Right cardiac atrium (tissue), 5 donors: ENCODE measurements at regions not wholly inside any gene's neighbourhood (a gene's known extent, or its start where the extent isn't known, plus 50 kb on each side); places are given as distances from the start of the nearest gene placed in this dataset.

Experiments used
- ATAC-seq, 2 donors: fragments of 200-7000 bp; cut with Tn5 transposase; one replicate each; pipeline versions ENCODE4 v1.8.0 to v1.9.1; 2020; ENCODE audit warnings: moderate library complexity in 2 of 2, mild to moderate bottlenecking in 1 of 2
- DNase-seq, 3 donors: peaks; one replicate each; pipeline ENCODE4 v3.0.0-alpha.2; 2020
- H3K27ac ChIP-seq: one replicate; pipeline ENCODE4 v1.5.1; 2013; ENCODE audit warnings: mild to moderate bottlenecking, low read length, control low read depth, moderate library complexity
- H3K27me3 ChIP-seq: one replicate; pipeline ENCODE4 v1.6.1; 2013; ENCODE audit not compliant: control insufficient read depth, insufficient read depth
- H3K4me1 ChIP-seq: one replicate; pipeline ENCODE4 v1.6.1; 2013; ENCODE audit warnings: low read length; ENCODE audit not compliant: control insufficient read depth, insufficient read depth
- H3K4me3 ChIP-seq: one replicate; pipeline ENCODE4 v1.5.1; 2013; ENCODE audit warnings: low read length, control low read depth
- H3K9me3 ChIP-seq: one replicate; pipeline ENCODE4 v1.6.1; 2013; ENCODE audit warnings: low read length; ENCODE audit not compliant: control insufficient read depth
- WGBS: extraction: QIAGEN DNeasy Blood & Tissue Kit; methylation state at CpG from one replicate; pipeline ENCODE4 v1.1.7; 2013; 5-methylcytosine and 5-hydroxymethylcytosine counted together
- intact Hi-C, 4 donors: fragments of 100-400 bp; cut with DNase I; formaldehyde crosslinking; loops; one replicate each; pipeline versions ENCODE4 v1.11.0 to v1.14.0; 2022 to 2023
- donor health status: healthy with polysubstance abuse.
- donor health status: DM: no; HTN: yes; CAD: no.
- donor health status: DM: no; HTN: no; CAD: no.
- donor health status: DM: no; HTN: yes; CAD: no; lungs with severe emphysema.
- donor health status: DM: yes; HTN: yes; CAD: no.

- WGBS = 91% methylated on average over 2 of the region's 2 CpGs
- ATAC-seq = no peak
- DNase-seq = no peak
- intact Hi-C loops = no loop called here
- peaks cover 4% of the 10 kb centered on the region for H3K9me3 ChIP-seq
- no peak overlapping the region for H3K4me3 ChIP-seq
- no peak overlapping the region for H3K27ac ChIP-seq
- H3K4me1 ChIP-seq = no peaks in the 10 kb centered on the region
- no peaks in the 10 kb centered on the region for H3K27me3 ChIP-seq
Observed at GRCh38 chr15:97027772-97028171, 697.3 kb downstream of the NR2F2 start.

- DNase-seq (no peak), ATAC-seq (no peak)
- no peaks in the 10 kb centered on the region for H3K27me3 ChIP-seq
- WGBS = 92% methylated on average over 2 of the region's 2 CpGs
- intact Hi-C loops = no loop called here
- no peak overlapping the region for H3K27ac ChIP-seq
- H3K9me3 ChIP-seq = peaks cover 4% of the 10 kb centered on the region
- no peaks in the 10 kb centered on the region for H3K4me1 ChIP-seq
- no peak overlapping the region for H3K4me3 ChIP-seq
Observed at GRCh38 chr15:97030251-97030650, 699.8 kb downstream of the NR2F2 start.

- DNase-seq (no peak), ATAC-seq (no peak)
- no peak overlapping the region for H3K4me3 ChIP-seq
- no peaks in the 10 kb centered on the region for H3K9me3 ChIP-seq
- intact Hi-C loops = no loop called here
- 54% methylated on average over 3 of the region's 3 CpGs for WGBS
- H3K27me3 ChIP-seq = no peaks in the 10 kb centered on the region
- no peak overlapping the region for H3K27ac ChIP-seq
- no peaks in the 10 kb centered on the region for H3K4me1 ChIP-seq
Observed at GRCh38 chr15:97036301-97036700, 705.8 kb downstream of the NR2F2 start.

GRCh38 chr15:97037080-97037479, 706.6 kb downstream of the NR2F2 start:
- 56% methylated on average over 1 of the region's 1 CpG for WGBS
- intact Hi-C loops = no loop called here
- Histone ChIP-seq H3K4me1 (no peaks in the 10 kb centered on the region), H3K4me3 (no peak overlapping the region), H3K9me3 (no peaks in the 10 kb centered on the region), H3K27ac (no peak overlapping the region), H3K27me3 (no peaks in the 10 kb centered on the region)
- DNase-seq = no peak
- ATAC-seq = no peak

- intact Hi-C loops = no loop called here
- no peak for ATAC-seq
- Histone ChIP-seq H3K27ac (no peak overlapping the region), H3K4me3 (no peak overlapping the region), H3K27me3 (no peaks in the 10 kb centered on the region), H3K9me3 (no peaks in the 10 kb centered on the region), H3K4me1 (no peaks in the 10 kb centered on the region)
- WGBS = 74% methylated on average over 4 of the region's 4 CpGs
- no peak for DNase-seq
Observed at GRCh38 chr15:97045666-97046421, 715.3 kb downstream of the NR2F2 start.

- no peak overlapping the region for H3K4me3 ChIP-seq
- DNase-seq (no peak), ATAC-seq (no peak)
- H3K9me3 ChIP-seq = no peaks in the 10 kb centered on the region
- 77% methylated on average over 3 of the region's 3 CpGs for WGBS
- H3K27ac ChIP-seq = no peak overlapping the region
- no peaks in the 10 kb centered on the region for H3K4me1 ChIP-seq
- H3K27me3 ChIP-seq = no peaks in the 10 kb centered on the region
- intact Hi-C loops = no loop called here
Observed at GRCh38 chr15:97052513-97052912, 722.0 kb downstream of the NR2F2 start.

GRCh38 chr15:97053635-97054034, 723.1 kb downstream of the NR2F2 start:
- H3K27me3 ChIP-seq = no peaks in the 10 kb centered on the region
- intact Hi-C loops = no loop called here
- WGBS = 47% methylated on average over 2 of the region's 2 CpGs
- no peaks in the 10 kb centered on the region for H3K4me1 ChIP-seq
- DNase-seq = no peak
- no peak for ATAC-seq
- H3K4me3 ChIP-seq = no peak overlapping the region
- no peaks in the 10 kb centered on the region for H3K9me3 ChIP-seq
- no peak overlapping the region for H3K27ac ChIP-seq

- Histone ChIP-seq H3K27me3 (no peaks in the 10 kb centered on the region), H3K9me3 (no peaks in the 10 kb centered on the region), H3K27ac (no peak overlapping the region), H3K4me1 (no peaks in the 10 kb centered on the region), H3K4me3 (no peak overlapping the region)
- WGBS = 90% methylated on average over 6 of the region's 6 CpGs
- DNase-seq (no peak), ATAC-seq (no peak)
- intact Hi-C loops = no loop called here
Observed at GRCh38 chr15:97057503-97057902, 727.0 kb downstream of the NR2F2 start.

GRCh38 chr15:97059281-97059680, 728.8 kb downstream of the NR2F2 start:
- WGBS = 78% methylated on average over 5 of the region's 5 CpGs
- H3K4me3 ChIP-seq = no peak overlapping the region
- H3K4me1 ChIP-seq = no peaks in the 10 kb centered on the region
- no peaks in the 10 kb centered on the region for H3K9me3 ChIP-seq
- no peak overlapping the region for H3K27ac ChIP-seq
- ATAC-seq = no peak
- intact Hi-C loops = no loop called here
- no peak for DNase-seq
- no peaks in the 10 kb centered on the region for H3K27me3 ChIP-seq

GRCh38 chr15:97061392-97061791, 730.9 kb downstream of the NR2F2 start:
- no peak overlapping the region for H3K4me3 ChIP-seq
- intact Hi-C loops = no loop called here
- no peak for ATAC-seq
- H3K27me3 ChIP-seq = no peaks in the 10 kb centered on the region
- no peaks in the 10 kb centered on the region for H3K4me1 ChIP-seq
- DNase-seq = no peak
- WGBS = 49% methylated on average over 2 of the region's 2 CpGs
- H3K9me3 ChIP-seq = no peaks in the 10 kb centered on the region
- no peak overlapping the region for H3K27ac ChIP-seq

GRCh38 chr15:97071668-97072067, 741.2 kb downstream of the NR2F2 start:
- H3K4me1 ChIP-seq = no peaks in the 10 kb centered on the region
- no peak for DNase-seq
- no peak for ATAC-seq
- H3K27ac ChIP-seq = no peak overlapping the region
- no peak overlapping the region for H3K4me3 ChIP-seq
- intact Hi-C loops = no loop called here
- WGBS = 81% methylated on average over 4 of the region's 4 CpGs
- no peaks in the 10 kb centered on the region for H3K9me3 ChIP-seq
- no peaks in the 10 kb centered on the region for H3K27me3 ChIP-seq

- no peak overlapping the region for H3K27ac ChIP-seq
- no peaks in the 10 kb centered on the region for H3K27me3 ChIP-seq
- ATAC-seq (no peak), DNase-seq (no peak)
- WGBS = 34% methylated on average over 9 of the region's 9 CpGs
- H3K4me1 ChIP-seq = no peaks in the 10 kb centered on the region
- H3K9me3 ChIP-seq = no peaks in the 10 kb centered on the region
- no peak overlapping the region for H3K4me3 ChIP-seq
- intact Hi-C loops = no loop called here
Observed at GRCh38 chr15:97072545-97072944, 742.0 kb downstream of the NR2F2 start.
